ENCODE measurements at regions not wholly inside any gene's neighbourhood (a gene's known extent, or its start where the extent isn't known, plus 50 kb on each side); places are given as distances from the start of the nearest gene placed in this dataset.

GRCh38 chr2:11042841-11043240, 112.4 kb upstream of the SLC66A3 start:
- no peak overlapping the region for H3K27ac ChIP-seq
- no peak for DNase-seq (ENCODE audit: low spot score)
- POLR2A ChIA-PET (ENCODE audit: low non-redundant PET), result no interaction called here
- TF ChIP-seq CTCF (conservative IDR thresholded peaks at IDR 0.05; ENCODE audit: low read depth), result no peak
- CTCF ChIA-PET, result no interaction called here

- ChIA-PET CTCF (no interaction called here), POLR2A (ENCODE audit: low non-redundant PET) (no interaction called here)
- H3K27ac ChIP-seq, result no peak overlapping the region
- no peak for DNase-seq (ENCODE audit: low spot score)
- TF ChIP-seq CTCF (conservative IDR thresholded peaks at IDR 0.05; ENCODE audit: low read depth), result no peak
Observed at GRCh38 chr2:11043245-11043644, 112.0 kb upstream of the SLC66A3 start.

GRCh38 chr2:11044201-11044600, 111.1 kb upstream of the SLC66A3 start:
- POLR2A ChIA-PET (ENCODE audit: low non-redundant PET), result no interaction called here
- H3K27ac ChIP-seq, result no peak overlapping the region
- DNase-seq (ENCODE audit: low spot score), result no peak
- TF ChIP-seq CTCF (conservative IDR thresholded peaks at IDR 0.05; ENCODE audit: low read depth), result no peak
- CTCF ChIA-PET, result interaction anchor here (0.6 kb wide), 1 partner anchor 550 kb away, joined by 5 read pairs; no protein-coding TSS in a partner anchor

- TF ChIP-seq CTCF (conservative IDR thresholded peaks at IDR 0.05; ENCODE audit: low read depth), result no peak
- CTCF ChIA-PET, result no interaction called here
Observed at GRCh38 chr2:11045294-11045693, 110.0 kb upstream of the SLC66A3 start.

GRCh38 chr2:11048335-11049008, 106.8 kb upstream of the SLC66A3 start:
- CTCF ChIA-PET, result no interaction called here
- DNase-seq (ENCODE audit: low spot score), result no peak
- POLR2A ChIA-PET (ENCODE audit: low non-redundant PET), result no interaction called here
- no peak overlapping the region for H3K27ac ChIP-seq
- no peak for TF ChIP-seq CTCF (conservative IDR thresholded peaks at IDR 0.05; ENCODE audit: low read depth)

More at GRCh38 chr2:11045294-11045693, 110.0 kb upstream of the SLC66A3 start:
- POLR2A ChIA-PET (ENCODE audit: low non-redundant PET), result no interaction called here
- H3K27ac ChIP-seq, result no peak overlapping the region
- DNase-seq (ENCODE audit: low spot score), result no peak

GRCh38 chr2:11050565-11050964, 104.7 kb upstream of the SLC66A3 start:
- DNase-seq (ENCODE audit: low spot score), result no peak
- ChIA-PET CTCF (interaction anchor here (0.6 to 0.7 kb wide), 2 partner anchors 100 to 670 kb away, joined by 3 read pairs; no protein-coding TSS in a partner anchor), POLR2A (ENCODE audit: low non-redundant PET) (no interaction called here)
- no peak overlapping the region for H3K27ac ChIP-seq
- TF ChIP-seq CTCF (conservative IDR thresholded peaks at IDR 0.05; ENCODE audit: low read depth), result no peak
